H1 (cell line): ENCODE measurements at regions not wholly inside any gene's neighbourhood (a gene's known extent, or its start where the extent isn't known, plus 50 kb on each side); places are given as distances from the start of the nearest gene placed in this dataset.

ENCODE experiments used
- CTCF ChIA-PET: fragments of 300-600 bp; sonication (Branson Sonifier 250); formaldehyde crosslinking; loops from one replicate; lab custom pipeline; 2021; ENCODE audit not compliant: partially characterized antibody; lab: Charles Lee
- POLR2A ChIA-PET: fragments of 300-600 bp; sonication (Branson Sonifier 250); formaldehyde crosslinking; loops from one replicate; lab custom pipeline; 2021; ENCODE audit warnings: inconsistent platforms; ENCODE audit not compliant: partially characterized antibody; lab: Charles Lee
- DNase-seq, 2 experiments: peaks; one replicate each; pipeline versions ENCODE4 v3.0.0 to v3.0.0-alpha.2; 2010 to 2022; ENCODE audit warnings: low spot score in 2 of 2, low read depth in 1 of 2, mixed read lengths in 1 of 2
- FAIRE-seq: peaks from 2 replicates; lab custom pipeline; 2011; peaks lifted over from hg19 to GRCh38; lab: Jason Lieb, UNC
- H2AFZ ChIP-seq: 2 replicates; pipeline ENCODE4 v1.8.1; 2012; ENCODE audit warnings: low read length, inconsistent platforms
- H2AK5ac ChIP-seq: 2 replicates; pipeline ENCODE4 v1.6.1; 2013; ENCODE audit warnings: low read depth, low read length
- H2BK120ac ChIP-seq: replicated peaks from 2 replicates; pipeline ENCODE3; 2013; ENCODE audit warnings: low read depth, low read length, inconsistent platforms
- H2BK12ac ChIP-seq: 2 replicates; pipeline ENCODE4 v1.6.1; 2013; ENCODE audit warnings: low read depth, low read length
- H2BK15ac ChIP-seq: 2 replicates; pipeline ENCODE4 v1.6.1; 2013; ENCODE audit warnings: low read length
- H2BK20ac ChIP-seq: 2 replicates; pipeline ENCODE4 v1.6.1; 2013; ENCODE audit warnings: low read length
- H2BK5ac ChIP-seq: 2 replicates; pipeline ENCODE4 v1.6.1; 2013; ENCODE audit warnings: low read depth, low read length
- H3K14ac ChIP-seq: 2 replicates; pipeline ENCODE4 v1.6.1; 2013; ENCODE audit warnings: inconsistent platforms; ENCODE audit not compliant: insufficient read length
- H3K18ac ChIP-seq: 2 replicates; pipeline ENCODE4 v1.6.1; 2013; ENCODE audit warnings: low read length; ENCODE audit errors: extremely low read depth
- H3K23ac ChIP-seq: 2 replicates; pipeline ENCODE4 v1.6.1; 2013; ENCODE audit warnings: inconsistent platforms; ENCODE audit not compliant: insufficient read length
- H3K23me2 ChIP-seq: 2 replicates; pipeline ENCODE4 v1.6.1; 2013; ENCODE audit warnings: low read depth, low read length
- H3K27ac ChIP-seq: 2 replicates; pipeline ENCODE4 v1.6.1; 2011; ENCODE audit warnings: low read depth, low read length, inconsistent platforms
- H3K27me3 ChIP-seq, 4 experiments: replicated peaks in 1 of 4; 1 replicate in 1 of 4; 2 replicates in 3 of 4; pipeline versions ENCODE4 v1.6.1 to v1.8.1; 2011 to 2013; ENCODE audit warnings: low read length in 3 of 4, mild to moderate bottlenecking in 3 of 4, inconsistent platforms in 2 of 4, mixed read lengths in 2 of 4, moderate library complexity in 1 of 4; ENCODE audit not compliant: control insufficient read depth in 3 of 4, insufficient read depth in 3 of 4; ENCODE audit errors: extremely low read depth in 1 of 4
- H3K36me3 ChIP-seq, 4 experiments: 2 replicates each; pipeline versions ENCODE4 v1.6.1 to v1.8.1; 2011 to 2013; ENCODE audit warnings: mild to moderate bottlenecking in 4 of 4, low read length in 3 of 4, moderate library complexity in 2 of 4, control low read depth in 1 of 4, inconsistent platforms in 1 of 4; ENCODE audit not compliant: insufficient read depth in 4 of 4, control insufficient read depth in 2 of 4
- H3K4ac ChIP-seq: replicated peaks from 2 replicates; pipeline ENCODE3; 2013; ENCODE audit warnings: low read length, low read depth, mixed read lengths, inconsistent platforms; ENCODE audit not compliant: insufficient read length
- H3K4me1 ChIP-seq, 4 experiments: replicated peaks in 1 of 4; 1 replicate in 1 of 4; 2 replicates in 3 of 4; pipeline versions ENCODE4 v1.6.1 to v1.8.1; 2011 to 2013; ENCODE audit warnings: low read length in 3 of 4, inconsistent platforms in 2 of 4, mixed read lengths in 1 of 4; ENCODE audit not compliant: insufficient read depth in 4 of 4, control insufficient read depth in 3 of 4
- H3K4me2 ChIP-seq, 2 experiments: 2 replicates each; pipeline versions ENCODE4 v1.6.1 to v1.8.1; 2011 to 2013; ENCODE audit warnings: low read depth in 2 of 2, low read length in 2 of 2, control low read depth in 1 of 2, inconsistent platforms in 1 of 2, mild to moderate bottlenecking in 1 of 2; ENCODE audit not compliant: insufficient read depth in 1 of 2
- H3K4me3 ChIP-seq, 4 experiments: fragments of 200-600, 300-600 bp in 1 of 4; sonication (generic), shearing (Covaris generic), sonication (Bioruptor Twin) in 1 of 4; 2 replicates each; pipeline versions ENCODE4 v1.5.1 to v1.8.1; 2011 to 2016; ENCODE audit warnings: low read length in 4 of 4, low read depth in 3 of 4, control low read depth in 2 of 4, inconsistent platforms in 2 of 4, mild to moderate bottlenecking in 2 of 4, mixed read lengths in 1 of 4, moderate library complexity in 1 of 4; ENCODE audit not compliant: insufficient read depth in 2 of 4; ENCODE audit errors: extremely low read depth in 1 of 4
- H3K56ac ChIP-seq: replicated peaks from 2 replicates; pipeline ENCODE3; 2013; ENCODE audit warnings: low read depth, mild to moderate bottlenecking, mixed read lengths, low read length, inconsistent platforms; ENCODE audit not compliant: insufficient read length
- H3K79me1 ChIP-seq: 2 replicates; pipeline ENCODE4 v1.6.1; 2013; ENCODE audit warnings: low read depth, low read length, control low read depth
- H3K79me2 ChIP-seq, 2 experiments: 2 replicates each; pipeline versions ENCODE4 v1.6.1 to v1.8.1; 2012 to 2013; ENCODE audit warnings: low read length in 2 of 2, mild to moderate bottlenecking in 2 of 2, inconsistent platforms in 1 of 2; ENCODE audit not compliant: insufficient read depth in 2 of 2, control insufficient read depth in 1 of 2
- H3K9ac ChIP-seq, 4 experiments: replicated peaks in 1 of 4; 1 replicate in 1 of 4; 2 replicates in 3 of 4; pipeline versions ENCODE4 v1.6.1 to v1.8.1; 2011 to 2013; ENCODE audit warnings: low read depth in 3 of 4, low read length in 3 of 4, control low read depth in 2 of 4, mild to moderate bottlenecking in 2 of 4, moderate library complexity in 2 of 4, inconsistent platforms in 1 of 4; ENCODE audit errors: extremely low read depth in 1 of 4
- H3K9me3 ChIP-seq, 2 experiments: 2 replicates each; pipeline versions ENCODE4 v1.6.1 to v1.8.1; 2012 to 2013; ENCODE audit warnings: mild to moderate bottlenecking in 2 of 2, moderate library complexity in 2 of 2, control low read depth in 1 of 2, inconsistent platforms in 1 of 2, low read depth in 1 of 2, low read length in 1 of 2, mixed read lengths in 1 of 2; ENCODE audit not compliant: insufficient read depth in 2 of 2
- H4K20me1 ChIP-seq, 2 experiments: replicated peaks in 1 of 2; 2 replicates each; pipeline versions ENCODE3 to v1.8.1; 2011 to 2013; ENCODE audit warnings: inconsistent platforms in 2 of 2, low read length in 2 of 2, mild to moderate bottlenecking in 1 of 2; ENCODE audit not compliant: insufficient read depth in 2 of 2, control insufficient read depth in 1 of 2
- H4K5ac ChIP-seq: 2 replicates; pipeline ENCODE4 v1.6.1; 2013; ENCODE audit warnings: low read length, low read depth, mixed read lengths, inconsistent platforms; ENCODE audit not compliant: insufficient read length
- H4K8ac ChIP-seq: 2 replicates; pipeline ENCODE4 v1.8.0; 2013; ENCODE audit warnings: mild to moderate bottlenecking, moderate library complexity, low read length, inconsistent platforms; ENCODE audit not compliant: insufficient read depth; ENCODE audit errors: extremely low read depth
- H4K91ac ChIP-seq: replicated peaks from 2 replicates; pipeline ENCODE3; 2013; ENCODE audit warnings: low read length, mixed read lengths, inconsistent platforms; ENCODE audit not compliant: insufficient read length
- EZH2 ChIP-seq: fragments of 200-600 bp; sonication (generic); IDR thresholded peaks from 2 replicates; pipeline ENCODE4 v1.7.1; 2012; ENCODE audit warnings: low read depth, mild to moderate bottlenecking, moderate library complexity, low read length, inconsistent platforms; ENCODE audit not compliant: severe bottlenecking
- NRF1 ChIP-seq: IDR thresholded peaks from 2 replicates; pipeline ENCODE4 v1.6.1; 2011; ENCODE audit warnings: mild to moderate bottlenecking, low read depth, low read length, improper control_type of control experiment
- RNF2 ChIP-seq: fragments of 200-900, 300-1000 bp; sonication (generic); IDR thresholded peaks from 2 replicates; pipeline ENCODE4 v1.7.1; 2016; ENCODE audit warnings: borderline replicate concordance, low read depth, mild to moderate bottlenecking, antibody characterized with exemption, low read length; ENCODE audit not compliant: poor library complexity, severe bottlenecking; ENCODE audit errors: missing control alignments
- YY1 ChIP-seq: IDR thresholded peaks from 2 replicates; pipeline ENCODE4 v1.6.1; 2011; ENCODE audit warnings: low read depth, mild to moderate bottlenecking, low read length
- WGBS, 2 experiments: shearing (Covaris generic) in 1 of 2; methylation state at CpG; one replicate each; pipeline versions ENCODE4 v1.1.6 to v1.1.7; 2013 to 2015; ENCODE audit warnings: low lambda C conversion rate in 2 of 2, mixed read lengths in 2 of 2, inconsistent platforms in 1 of 2, low coverage in 1 of 2, missing lambda C conversion rate in 1 of 2; ENCODE audit not compliant: insufficient replicate concordance in 2 of 2, insufficient coverage in 1 of 2, insufficient read length in 1 of 2; ENCODE audit errors: extremely low coverage in 1 of 2, missing lambda C conversion rate in 1 of 2; 5-methylcytosine and 5-hydroxymethylcytosine counted together

DNA sequence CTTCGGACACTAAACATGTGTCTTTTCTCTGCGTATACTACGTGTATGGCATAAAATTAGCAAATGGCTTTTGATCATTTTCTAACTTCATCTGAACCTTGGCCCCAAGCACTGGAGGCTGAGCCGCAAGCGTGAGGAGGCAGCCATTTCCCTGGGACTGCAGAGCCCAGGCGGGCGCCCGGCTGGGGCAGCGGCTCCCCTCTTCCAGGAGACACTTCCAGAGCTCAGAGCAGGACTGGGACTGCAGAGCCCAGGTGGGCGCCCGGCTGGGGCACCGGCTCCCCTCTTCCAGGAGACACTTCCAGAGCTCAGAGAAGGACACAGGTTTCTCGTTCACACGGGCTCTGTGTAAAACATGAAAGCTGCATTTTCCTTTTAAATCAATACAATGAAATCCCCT, 484.1 kb upstream of the SALL3 start:
- no peak overlapping the region for H2BK20ac ChIP-seq
- H4K5ac ChIP-seq, result no peak overlapping the region
- no peaks in the 10 kb centered on the region for H3K36me3 ChIP-seq
- H3K4me1 ChIP-seq, result no peaks in the 10 kb centered on the region
- H3K79me1 ChIP-seq, result no peaks in the 10 kb centered on the region
- POLR2A ChIA-PET, result no interaction called here
- no peak overlapping the region for H2BK12ac ChIP-seq
- H3K56ac ChIP-seq, result no peak overlapping the region
- CTCF ChIA-PET, result no interaction called here
- H3K23ac ChIP-seq, result no peak overlapping the region
- no peaks in the 10 kb centered on the region for H4K20me1 ChIP-seq
- no peak overlapping the region for H3K4me2 ChIP-seq
- H3K27me3 ChIP-seq, result no peaks in the 10 kb centered on the region
- no peak overlapping the region for H2BK5ac ChIP-seq
- no peak overlapping the region for H4K8ac ChIP-seq
- H3K4ac ChIP-seq, result no peak overlapping the region
- H3K27ac ChIP-seq, result no peak overlapping the region
- H3K79me2 ChIP-seq, result no peaks in the 10 kb centered on the region
- peaks cover 2 to 7% of the 10 kb centered on the region in 2 experiments; a peak in 3 of 4 replicates for H3K9me3 ChIP-seq
- no peak for FAIRE-seq
- no peaks in the 10 kb centered on the region for H3K23me2 ChIP-seq
- H2BK15ac ChIP-seq, result no peak overlapping the region
- TF ChIP-seq EZH2 (no peak), RNF2 (no peak), YY1 (no peak), NRF1 (no peak)
- no peak overlapping the region for H4K91ac ChIP-seq
- H3K9ac ChIP-seq, result no peak overlapping the region
- no peak overlapping the region for H3K18ac ChIP-seq
- H2AK5ac ChIP-seq, result no peak overlapping the region
- DNase-seq, result no peak
- no peak overlapping the region for H3K4me3 ChIP-seq
- H2AFZ ChIP-seq, result no peak overlapping the region
- WGBS, 2 experiments, result 93% methylated on average over 11 of the region's 14 CpGs; no CpG with 5 or more reads in 1 of the 2 experiments
- no peak overlapping the region for H3K14ac ChIP-seq
- no peak overlapping the region for H2BK120ac ChIP-seq
